Colonic mucosa (tissue), 4 donors: ENCODE measurements at regions not wholly inside any gene's neighbourhood (a gene's known extent, or its start where the extent isn't known, plus 50 kb on each side); places are given as distances from the start of the nearest gene placed in this dataset.

Experiments used
- DNase-seq: peaks from one replicate; pipeline ENCODE4 v3.0.0-alpha.2; 2020
- H3K27ac ChIP-seq: fragments of 200-600 bp; one replicate; pipeline ENCODE4 v1.8.0; 2021
- H3K27me3 ChIP-seq: fragments of 200-600 bp; one replicate; pipeline ENCODE4 v1.8.0; 2021
- H3K36me3 ChIP-seq: fragments of 200-600 bp; one replicate; pipeline ENCODE4 v1.8.0; 2021
- H3K4me1 ChIP-seq: fragments of 200-600 bp; one replicate; pipeline ENCODE4 v1.8.0; 2021; ENCODE audit warnings: mild to moderate bottlenecking
- H3K4me3 ChIP-seq: fragments of 200-600 bp; one replicate; pipeline ENCODE4 v1.8.0; 2021
- H3K9ac ChIP-seq, 2 donors: one replicate each; pipeline ENCODE4 v1.7.0; 2013; ENCODE audit warnings: control low read depth in 2 of 2, low read depth in 2 of 2, low read length in 2 of 2
- H3K9me3 ChIP-seq: fragments of 200-600 bp; one replicate; pipeline ENCODE4 v1.8.0; 2021
- CTCF ChIP-seq: fragments of 200-600 bp; IDR thresholded peaks from one replicate; pipeline ENCODE4 v1.8.0; 2022; ENCODE audit warnings: antibody characterized with exemption, mild to moderate bottlenecking
- intact Hi-C: fragments of 100-400 bp; cut with DNase I; formaldehyde crosslinking; loops from one replicate; pipeline ENCODE4 v1.14.1; 2022
- donor health status: healthy.
- donor health status: DM: no; HTN: no; CAD: no.
- donor health status: DM: no; HTN: no; CAD: no.

GRCh38 chr16:80055831-80056230 lies 455.3 kb upstream of the MAF start:
- H3K27ac ChIP-seq, result no peak overlapping the region
- intact Hi-C loops, result no loop called here
- H3K4me3 ChIP-seq, result no peak overlapping the region
- no peaks in the 10 kb centered on the region for H3K9me3 ChIP-seq
- H3K9ac ChIP-seq, result no peak overlapping the region
- no peak for DNase-seq
- H3K4me1 ChIP-seq, result no peaks in the 10 kb centered on the region
- no peaks in the 10 kb centered on the region for H3K36me3 ChIP-seq
- H3K27me3 ChIP-seq, result no peaks in the 10 kb centered on the region
- no peak for TF ChIP-seq CTCF

- DNase-seq, result no peak
- intact Hi-C loops, result no loop called here
These were observed 454.1 kb upstream of the MAF start for GRCh38 chr16:80054647-80055046.

GRCh38 chr16:80051040-80051439 lies 450.5 kb upstream of the MAF start:
- Histone ChIP-seq H3K9ac (no peak overlapping the region), H3K27ac (no peak overlapping the region), H3K4me1 (no peaks in the 10 kb centered on the region), H3K36me3 (no peaks in the 10 kb centered on the region), H3K27me3 (no peaks in the 10 kb centered on the region), H3K9me3 (no peaks in the 10 kb centered on the region), H3K4me3 (no peak overlapping the region)
- intact Hi-C loops, result no loop called here
- DNase-seq, result no peak
- no peak for TF ChIP-seq CTCF

More at GRCh38 chr16:80054647-80055046, 454.1 kb upstream of the MAF start:
- no peaks in the 10 kb centered on the region for H3K27me3 ChIP-seq
- H3K27ac ChIP-seq, result no peak overlapping the region
- H3K36me3 ChIP-seq, result no peaks in the 10 kb centered on the region
- no peaks in the 10 kb centered on the region for H3K9me3 ChIP-seq
- H3K4me3 ChIP-seq, result no peak overlapping the region
- TF ChIP-seq CTCF, result no peak
- H3K4me1 ChIP-seq, result no peaks in the 10 kb centered on the region
- H3K9ac ChIP-seq, result no peak overlapping the region

GRCh38 chr16:80048250-80048649 lies 447.7 kb upstream of the MAF start:
- H3K27ac ChIP-seq, result no peak overlapping the region
- no peaks in the 10 kb centered on the region for H3K36me3 ChIP-seq

GRCh38 chr16:80047842-80048241 lies 447.3 kb upstream of the MAF start:
- no peak overlapping the region for H3K27ac ChIP-seq
- DNase-seq, result no peak
- H3K27me3 ChIP-seq, result no peaks in the 10 kb centered on the region
- H3K9ac ChIP-seq, result no peak overlapping the region
- no peaks in the 10 kb centered on the region for H3K36me3 ChIP-seq
- H3K9me3 ChIP-seq, result no peaks in the 10 kb centered on the region
- H3K4me3 ChIP-seq, result no peak overlapping the region
- intact Hi-C loops, result no loop called here
- no peak for TF ChIP-seq CTCF
- H3K4me1 ChIP-seq, result no peaks in the 10 kb centered on the region

More at GRCh38 chr16:80048250-80048649, 447.7 kb upstream of the MAF start:
- intact Hi-C loops, result no loop called here
- Histone ChIP-seq H3K9me3 (no peaks in the 10 kb centered on the region), H3K27me3 (no peaks in the 10 kb centered on the region), H3K4me3 (no peak overlapping the region), H3K9ac (no peak overlapping the region), H3K4me1 (no peaks in the 10 kb centered on the region)
- TF ChIP-seq CTCF, result no peak
- no peak for DNase-seq

- H3K4me3 ChIP-seq, result no peak overlapping the region
- H3K9ac ChIP-seq, result no peak overlapping the region
- H3K36me3 ChIP-seq, result no peaks in the 10 kb centered on the region
- H3K27ac ChIP-seq, result no peak overlapping the region
- DNase-seq, result no peak
- intact Hi-C loops, result no loop called here
- no peaks in the 10 kb centered on the region for H3K27me3 ChIP-seq
- no peaks in the 10 kb centered on the region for H3K4me1 ChIP-seq
- no peaks in the 10 kb centered on the region for H3K9me3 ChIP-seq
- no peak for TF ChIP-seq CTCF
These were observed 446.3 kb upstream of the MAF start for GRCh38 chr16:80046848-80047247.
